Peyer's patch (tissue), 4 donors: ENCODE measurements at regions not wholly inside any gene's neighbourhood (a gene's known extent, or its start where the extent isn't known, plus 50 kb on each side); places are given as distances from the start of the nearest gene placed in this dataset.

Experiments used
- CTCF ChIP-seq, 6 experiments: fragments of 450-650 bp in 4 of 6; fragments of 200-600 bp in 2 of 6; sonication (generic) in 1 of 6; IDR thresholded peaks; one replicate each; pipeline ENCODE4 v1.5.1; 2017 to 2019; ENCODE audit warnings: antibody characterized with exemption in 6 of 6, mild to moderate bottlenecking in 3 of 6, moderate library complexity in 1 of 6
- POLR2A ChIP-seq, 2 donors: fragments of 450-650 bp; IDR thresholded peaks; one replicate each; pipeline ENCODE4 v1.5.1; 2017; ENCODE audit warnings: antibody characterized with exemption in 2 of 2, mild to moderate bottlenecking in 2 of 2, moderate library complexity in 2 of 2

- TF ChIP-seq CTCF (IDR thresholded peaks at IDR 0.05) (no peak), POLR2A (IDR thresholded peaks at IDR 0.05) (no peak)
Measured at GRCh38 chr13:107367258-107367657, 799.3 kb upstream of the ARGLU1 start.
